IMR-90 (cell line): ENCODE measurements at regions not wholly inside any gene's neighbourhood (a gene's known extent, or its start where the extent isn't known, plus 50 kb on each side); places are given as distances from the start of the nearest gene placed in this dataset.

Experiments
- BHLHE40 ChIP-seq: fragments of 150-350 bp; IDR thresholded peaks from 2 replicates; pipeline ENCODE4 v1.6.1; 2016; ENCODE audit warnings: mild to moderate bottlenecking, low read depth, low read length
- CHD1 ChIP-seq: IDR thresholded peaks from 2 replicates; pipeline ENCODE4 v1.6.1; 2012; ENCODE audit warnings: low read depth, low read length, improper control_type of control experiment
- CTCF ChIP-seq: conservative IDR thresholded peaks from 2 replicates; pipeline ENCODE4 v1.5.1; 2012; ENCODE audit warnings: mild to moderate bottlenecking, low read depth, low read length, improper control_type of control experiment
- ELK1 ChIP-seq: fragments of 150-350 bp; IDR thresholded peaks from 2 replicates; pipeline ENCODE4 v1.6.1; 2016; ENCODE audit warnings: low read depth, mild to moderate bottlenecking, low read length, moderate library complexity, borderline replicate concordance
- MAZ ChIP-seq: IDR thresholded peaks from 2 replicates; pipeline ENCODE4 v1.6.1; 2012; ENCODE audit warnings: low read depth, mild to moderate bottlenecking, low read length, improper control_type of control experiment, moderate library complexity, borderline replicate concordance
- MXI1 ChIP-seq: IDR thresholded peaks from 2 replicates; pipeline ENCODE4 v1.6.1; 2012; ENCODE audit warnings: low read depth, mild to moderate bottlenecking, low read length, moderate library complexity, borderline replicate concordance
- POLR2A ChIP-seq: IDR thresholded peaks from 2 replicates; pipeline ENCODE4 v1.6.1; 2012; ENCODE audit warnings: mild to moderate bottlenecking, low read depth, low read length
- RCOR1 ChIP-seq: IDR thresholded peaks from 2 replicates; pipeline ENCODE4 v1.6.1; 2012; ENCODE audit warnings: mild to moderate bottlenecking, low read length, improper control_type of control experiment; ENCODE audit not compliant: insufficient replicate concordance
- RFX5 ChIP-seq: IDR thresholded peaks from 2 replicates; pipeline ENCODE4 v1.8.0; 2012; ENCODE audit warnings: low read depth, mild to moderate bottlenecking, low read length, moderate library complexity
- SMC3 ChIP-seq: fragments of 150-350 bp; IDR thresholded peaks from 2 replicates; pipeline ENCODE4 v1.6.1; 2016; ENCODE audit warnings: low read depth, mild to moderate bottlenecking, antibody characterized with exemption, low read length, moderate library complexity

DNA sequence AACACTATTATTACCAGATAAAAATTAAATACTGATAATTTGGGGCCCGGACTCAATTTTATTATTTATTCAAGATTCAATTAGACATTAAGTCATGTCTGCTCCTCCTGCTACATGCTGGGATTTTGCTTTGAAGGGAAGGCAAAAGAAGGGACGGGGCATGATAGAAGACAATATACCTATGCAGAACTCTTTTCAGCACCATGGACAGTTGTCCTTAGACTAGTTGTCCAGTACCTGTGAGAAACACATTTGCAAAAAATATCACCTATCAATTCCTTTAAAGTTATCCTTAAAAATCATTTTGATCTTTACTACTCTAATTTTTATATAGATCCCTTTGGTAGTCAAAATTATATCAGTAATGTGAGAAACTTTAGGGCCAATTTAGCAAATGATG lies 100.2 kb upstream of the SULT1C3 start:
- TF ChIP-seq CTCF (no peak), POLR2A (no peak), BHLHE40 (no peak), ELK1 (no peak), RFX5 (no peak), SMC3 (no peak), CHD1 (no peak), MAZ (no peak), RCOR1 (no peak), MXI1 (no peak)
